ENCODE measurements at regions not wholly inside any gene's neighbourhood (a gene's known extent, or its start where the extent isn't known, plus 50 kb on each side); places are given as distances from the start of the nearest gene placed in this dataset.
"Not testable (repeated sequence)": the region's sequence is repeated elsewhere in the genome, so short reads cannot be mapped to it uniquely, and the experiment has no call there.

DNA sequence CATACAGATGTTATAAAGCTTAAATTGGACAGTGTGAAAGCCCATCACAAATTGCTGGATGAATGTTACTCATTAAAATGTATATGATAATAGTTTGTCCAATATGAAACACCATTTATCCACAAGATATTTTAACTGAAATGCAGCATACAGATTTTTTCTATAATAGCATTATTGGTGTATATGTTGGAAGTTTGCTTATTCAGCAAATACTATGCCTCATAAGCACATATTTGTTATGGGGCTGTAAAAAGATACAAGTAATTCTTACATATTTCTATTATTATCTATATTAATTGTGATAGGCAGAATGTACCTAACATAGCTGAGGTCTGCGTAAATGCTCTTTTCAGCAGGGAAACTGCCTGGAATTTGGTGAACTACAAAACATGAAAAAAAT lies 790.5 kb downstream of the DIPK2A start:
- no peak for DNase-seq

DNA sequence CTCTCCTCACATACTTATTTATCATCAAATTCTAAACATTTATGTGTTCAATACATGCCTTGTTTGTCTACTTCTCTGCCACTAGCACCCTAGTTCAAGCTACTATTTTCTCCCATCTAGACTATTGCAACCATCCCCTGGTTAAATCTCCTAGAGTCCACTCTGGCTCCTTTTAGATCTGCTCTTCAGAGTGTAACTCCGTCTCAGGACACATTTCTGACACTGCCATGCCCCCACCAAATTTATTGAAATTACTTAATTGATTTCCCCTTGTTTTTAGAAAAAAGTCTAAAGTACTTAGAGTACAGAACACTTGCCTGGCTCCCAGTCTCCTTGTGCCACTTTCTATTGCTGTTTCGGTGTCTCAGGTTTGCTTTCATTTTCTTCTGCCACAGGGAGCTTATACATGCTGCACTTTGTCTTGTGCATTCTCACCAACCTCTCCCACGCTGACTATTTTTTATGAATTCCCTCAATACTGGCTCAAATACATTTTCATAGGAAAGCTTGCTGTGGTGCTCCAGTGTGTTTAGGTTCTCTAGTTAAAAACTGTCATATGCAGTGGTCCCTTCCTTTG lies 792.3 kb downstream of the DIPK2A start:
- DNase-seq: peak; percentile 1

DNA sequence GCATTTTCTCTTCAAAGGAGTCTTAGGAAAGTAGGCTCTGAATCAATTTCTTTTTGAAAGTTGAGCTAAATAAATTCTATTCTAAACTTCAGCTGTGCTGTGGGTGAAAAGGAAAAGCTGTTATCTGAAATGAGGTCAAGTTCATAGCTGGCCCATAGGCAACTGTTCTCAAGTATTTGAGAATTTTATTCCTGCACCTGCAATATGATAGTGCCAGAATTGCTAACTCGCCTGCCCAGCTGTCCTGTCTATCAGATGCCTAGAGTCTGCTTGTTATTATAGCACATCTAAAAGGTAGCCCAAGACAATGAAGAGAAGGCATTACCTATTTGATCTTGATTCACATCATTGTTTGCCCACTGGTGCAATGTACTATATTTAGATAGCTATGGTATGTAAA lies 798.7 kb downstream of the DIPK2A start:
- peak; percentile 34 for DNase-seq

DNA sequence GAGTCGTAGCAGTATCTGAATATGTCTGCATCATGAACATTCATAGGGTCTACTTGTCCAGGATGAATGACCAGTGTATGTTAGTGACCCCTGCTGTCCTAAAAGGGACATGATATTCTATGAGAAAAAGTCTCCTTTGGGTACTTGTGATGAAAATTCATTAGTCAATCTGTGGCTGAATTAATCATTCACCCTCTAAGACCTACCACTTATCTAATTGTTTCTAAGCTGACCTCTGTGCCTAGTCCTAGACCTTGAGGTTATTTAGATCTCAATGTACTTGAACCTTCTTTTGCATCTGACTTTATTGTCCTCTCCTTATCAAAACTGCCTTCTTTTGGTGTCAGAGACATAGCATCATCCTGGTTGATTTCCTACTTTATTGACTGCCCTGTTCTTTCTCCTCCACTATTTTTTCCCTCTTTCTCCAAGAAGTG lies 799.3 kb downstream of the DIPK2A start:
- peak; percentile 77 for DNase-seq

DNA sequence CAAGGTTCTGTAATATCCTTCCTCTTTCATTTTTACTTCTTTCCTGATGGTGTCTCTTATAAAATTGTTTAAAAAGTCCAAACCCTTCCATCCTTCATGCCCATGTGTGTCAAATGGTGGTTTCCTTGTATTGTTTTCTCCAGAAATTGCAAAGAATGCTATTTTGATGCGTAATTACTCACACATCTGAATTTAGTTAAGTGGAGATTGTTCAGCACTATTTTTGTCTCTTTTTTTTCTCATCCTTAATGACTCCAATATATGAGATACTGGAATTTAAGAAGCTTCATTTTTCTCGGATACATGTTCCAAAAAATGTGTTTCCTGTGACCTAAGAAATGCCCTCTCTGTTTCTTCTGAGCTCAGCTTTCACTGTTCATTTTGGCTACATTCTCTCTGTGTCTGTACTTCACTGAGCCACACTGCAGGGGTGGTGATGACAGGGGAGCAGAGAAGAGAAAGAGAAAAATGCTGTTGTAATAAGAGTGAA lies 799.8 kb downstream of the DIPK2A start:
- peak; percentile 67 for DNase-seq

DNA sequence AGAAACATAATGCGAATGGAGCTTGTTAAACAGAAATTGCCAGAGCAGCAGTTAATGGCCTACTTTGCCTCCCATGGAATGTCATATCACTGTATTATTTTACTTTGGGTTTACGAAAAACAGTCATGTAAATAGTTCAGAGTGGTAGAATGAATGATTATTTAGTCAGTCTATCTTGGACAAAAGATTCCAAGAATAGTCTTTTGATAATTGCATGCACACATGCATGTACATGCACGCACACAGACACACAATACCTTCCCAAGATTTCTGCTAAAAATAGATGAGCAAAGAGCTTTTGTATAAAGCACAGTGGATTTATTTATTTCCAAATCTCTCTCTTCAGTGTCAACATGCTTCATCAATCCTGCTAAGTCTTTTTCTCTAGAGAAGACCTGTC lies 800.7 kb downstream of the DIPK2A start:
- DNase-seq: peak; percentile 2

DNA sequence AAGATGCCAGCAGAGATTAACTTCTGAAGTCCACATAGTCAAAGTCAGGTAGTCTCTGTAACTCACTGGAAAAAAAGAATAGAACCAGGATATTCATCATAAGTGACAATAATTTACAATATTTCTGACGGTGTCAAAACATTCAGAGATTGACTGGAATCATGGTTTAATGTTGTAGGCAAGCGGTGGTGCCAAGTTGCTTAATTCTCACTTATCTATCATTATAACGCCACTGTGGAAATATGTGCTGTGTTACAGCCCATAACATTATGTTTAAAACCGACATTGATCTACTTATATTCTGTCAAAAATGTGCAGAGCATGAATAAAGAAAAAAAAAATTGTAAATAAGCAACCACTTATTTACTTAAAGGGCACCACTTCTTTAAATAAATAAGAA lies 801.7 kb downstream of the DIPK2A start:
- no peak for DNase-seq

DNA sequence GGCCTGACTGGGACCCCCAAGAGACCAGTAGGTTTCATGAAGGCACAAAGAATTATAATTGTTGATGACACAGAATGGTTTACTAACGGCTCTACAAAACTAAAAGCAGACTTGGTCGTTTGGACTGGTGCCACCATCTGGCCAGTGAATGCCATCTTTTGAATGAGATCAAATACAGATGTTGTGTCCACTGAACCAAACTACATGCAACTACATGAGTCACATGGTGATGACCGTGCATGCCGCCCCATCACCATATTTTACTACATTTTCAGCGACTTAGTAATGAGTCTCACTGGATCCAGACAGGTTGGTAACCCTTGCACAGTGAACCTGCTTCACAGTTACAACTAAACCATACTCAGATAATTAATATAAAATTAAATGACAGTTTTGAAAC lies 803.3 kb downstream of the DIPK2A start:
- DNase-seq: no peak

DNA sequence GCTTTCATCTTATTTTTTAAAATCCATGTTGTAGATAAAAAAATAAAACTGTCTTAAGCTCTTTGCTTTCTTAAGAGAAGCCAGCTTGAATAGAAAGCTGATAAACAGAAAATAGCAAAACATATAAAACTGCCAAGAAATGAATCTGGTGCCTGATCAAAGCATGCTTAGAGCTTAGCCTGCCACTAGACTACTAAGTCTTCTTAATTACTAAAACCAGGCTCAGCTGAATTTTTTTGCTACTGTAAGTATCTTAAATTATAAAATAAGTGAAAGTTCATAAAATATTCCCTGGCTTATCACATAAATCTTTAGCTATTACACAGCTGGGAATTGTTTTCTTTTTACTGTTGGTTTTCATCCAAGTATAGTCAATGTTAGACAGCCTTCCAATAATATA lies 803.9 kb downstream of the DIPK2A start:
- DNase-seq: no peak

DNA sequence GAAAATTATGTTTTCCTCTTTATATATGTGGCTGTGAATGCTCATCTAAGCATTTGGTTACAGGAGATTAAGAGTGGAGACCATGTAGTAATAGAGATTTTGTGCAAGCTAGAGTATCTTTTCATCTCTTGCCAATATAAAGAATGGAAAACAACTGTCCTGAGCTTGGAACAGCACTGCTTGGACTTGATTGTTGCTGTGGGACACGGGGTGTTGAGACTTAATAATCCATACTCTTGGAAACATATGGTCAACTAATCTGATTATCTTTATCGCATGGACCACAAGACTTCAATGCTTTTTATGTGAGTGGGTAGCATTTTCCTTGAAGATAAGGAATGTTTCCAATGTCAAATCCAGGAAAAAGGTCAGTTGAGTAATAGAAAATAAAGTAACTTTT lies 806.3 kb downstream of the DIPK2A start:
- no peak for DNase-seq

DNA sequence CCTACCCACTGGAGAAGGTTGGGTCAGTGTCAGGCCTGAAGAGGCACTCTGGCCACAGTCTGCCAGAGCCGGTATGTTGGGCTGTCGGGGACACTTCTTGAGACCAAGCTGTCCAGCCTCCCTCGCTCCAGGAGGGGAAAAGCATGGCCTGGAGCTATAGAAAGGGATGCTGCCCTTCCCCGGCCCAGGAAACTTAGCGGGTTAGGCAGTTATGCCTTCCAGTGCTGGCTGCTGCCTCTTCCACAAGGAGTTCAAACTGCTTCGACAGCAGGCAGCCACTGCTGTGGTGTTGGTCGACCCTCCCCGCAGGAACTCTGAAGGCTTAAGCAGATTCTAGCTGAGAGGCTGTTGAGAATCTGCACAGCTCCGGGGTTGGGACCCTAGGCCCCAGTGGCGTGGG lies 819.4 kb downstream of the DIPK2A start:
- DNase-seq: no peak

DNA sequence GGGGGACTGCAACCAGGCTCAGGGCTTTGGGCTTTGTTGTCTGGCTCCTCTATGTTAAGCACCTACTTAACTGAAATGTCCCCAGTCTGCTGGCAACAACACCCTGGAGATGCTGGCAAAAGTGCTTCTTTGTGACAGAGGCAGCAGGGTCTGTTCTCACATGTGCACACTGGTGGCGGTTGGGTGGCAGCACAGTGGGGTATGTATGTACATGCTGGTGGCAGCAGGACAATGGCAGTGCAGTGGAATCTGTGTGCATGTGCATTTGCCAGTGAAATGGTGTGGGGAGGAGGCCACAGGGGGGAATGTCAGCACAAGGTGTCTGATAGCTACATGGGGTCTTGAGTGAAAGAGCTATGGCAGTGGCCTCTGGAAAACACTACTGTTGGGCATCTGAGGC lies 830.3 kb downstream of the DIPK2A start:
- no peak for DNase-seq

DNA sequence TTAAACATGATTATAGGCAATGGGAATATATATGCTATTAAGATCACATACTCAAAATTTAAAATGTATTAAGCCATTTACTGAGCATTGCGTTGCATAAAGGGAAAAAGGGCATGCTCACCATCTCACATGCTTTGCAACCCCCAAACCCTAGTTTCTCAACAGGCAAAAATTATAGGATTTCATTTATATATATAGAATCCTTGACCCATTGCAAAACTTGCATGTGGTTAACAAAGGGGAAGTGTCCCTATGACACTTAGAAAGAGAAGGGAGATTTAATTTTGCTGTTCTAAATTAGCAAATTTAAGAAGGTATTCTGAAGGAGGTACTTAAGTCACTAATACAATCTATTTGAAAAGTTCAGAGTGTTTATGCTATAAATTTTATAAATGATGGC lies 837.8 kb downstream of the DIPK2A start:
- DNase-seq: no peak

DNA sequence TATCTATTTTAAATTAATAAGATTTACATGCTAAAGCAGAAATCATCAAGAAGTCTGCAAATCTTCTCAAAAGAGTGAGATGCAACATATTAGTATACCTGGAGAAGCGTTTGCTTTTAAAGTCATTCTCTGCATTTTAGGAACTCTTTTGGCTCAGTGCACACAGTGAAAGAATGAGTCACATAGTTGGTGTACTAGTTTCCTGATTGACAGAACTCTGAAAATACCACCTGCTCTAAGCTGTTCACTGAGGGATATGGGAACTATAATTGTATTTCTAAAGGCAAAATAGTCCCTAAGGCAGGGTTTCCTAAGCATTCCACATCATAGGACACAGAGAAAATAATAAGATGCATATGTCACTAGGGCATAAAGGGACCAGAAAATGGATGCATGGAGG lies 838.5 kb downstream of the DIPK2A start:
- peak; percentile 1 for DNase-seq

DNA sequence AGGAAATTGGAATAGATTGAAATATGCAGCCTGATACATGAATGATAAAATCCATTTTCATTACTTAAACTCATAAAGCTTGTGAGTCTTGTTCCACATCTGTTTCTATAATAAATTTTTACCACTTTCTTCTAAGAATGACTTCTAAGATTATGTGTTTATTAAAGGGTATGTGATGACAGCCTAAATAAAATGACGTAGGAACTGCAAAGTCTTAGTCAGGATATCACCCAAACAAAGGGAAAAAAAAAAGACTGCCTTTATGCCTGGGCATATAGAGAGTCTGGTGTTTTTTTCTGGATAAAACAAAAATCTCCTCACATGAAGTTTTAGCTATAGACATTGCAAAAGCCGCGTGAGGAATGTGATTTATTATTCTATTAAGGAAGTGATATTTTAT lies 844.0 kb downstream of the DIPK2A start:
- no peak for DNase-seq

DNA sequence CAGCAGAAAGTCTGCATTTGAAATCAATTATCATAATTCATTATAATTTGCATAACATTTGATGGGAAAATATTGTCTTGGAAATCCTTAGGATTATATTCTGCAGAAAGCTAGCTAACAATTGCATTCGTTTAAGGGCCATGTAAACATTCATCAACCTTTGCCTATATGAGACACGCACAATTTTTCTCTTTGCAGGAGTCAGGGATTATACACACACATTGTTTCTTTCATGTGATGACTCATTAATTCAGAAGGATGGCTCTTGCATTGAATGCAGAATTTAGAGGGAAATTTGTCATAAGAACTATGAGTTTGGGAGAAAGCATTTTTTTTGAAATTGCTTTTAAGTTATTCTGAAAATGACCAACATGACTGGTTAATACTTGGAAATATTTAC lies 844.7 kb downstream of the DIPK2A start:
- DNase-seq: no peak

DNA sequence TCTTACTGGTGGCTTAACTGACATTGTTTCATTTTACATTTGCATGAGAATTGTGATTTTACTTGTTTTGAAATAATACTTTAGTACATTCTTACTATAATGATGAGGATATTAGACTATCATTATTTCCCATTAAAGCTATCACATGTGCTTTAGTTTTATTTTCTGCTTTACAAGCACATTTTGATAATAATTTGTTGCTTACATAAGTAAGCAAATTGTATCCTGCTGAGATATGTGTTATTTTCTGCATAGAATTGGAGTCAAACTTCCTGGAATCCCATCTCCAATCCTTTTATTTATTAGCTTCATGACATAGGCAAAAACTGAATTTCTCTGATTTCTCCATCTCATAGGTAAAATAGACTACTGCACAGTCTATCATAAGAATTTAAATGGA lies 847.4 kb downstream of the DIPK2A start:
- DNase-seq: no peak

DNA sequence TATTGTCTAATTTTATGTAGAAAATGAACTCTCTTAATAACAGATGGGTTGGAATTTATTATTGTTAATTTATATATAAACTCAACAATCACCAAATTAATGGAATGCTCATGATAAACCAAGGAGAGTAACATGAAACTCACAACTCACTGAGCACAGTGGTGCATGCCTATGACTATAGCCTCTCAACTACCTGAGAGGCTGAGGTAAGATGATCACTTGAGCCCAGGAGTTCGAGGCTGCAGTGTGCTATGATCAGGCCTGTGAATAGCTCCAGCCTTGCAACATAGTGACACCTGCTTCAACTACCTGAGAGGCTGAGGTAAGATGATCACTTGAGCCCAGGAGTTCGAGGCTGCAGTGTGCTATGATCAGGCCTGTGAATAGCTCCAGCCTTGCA lies 848.6 kb downstream of the DIPK2A start:
- DNase-seq: not testable (repeated sequence)

DNA sequence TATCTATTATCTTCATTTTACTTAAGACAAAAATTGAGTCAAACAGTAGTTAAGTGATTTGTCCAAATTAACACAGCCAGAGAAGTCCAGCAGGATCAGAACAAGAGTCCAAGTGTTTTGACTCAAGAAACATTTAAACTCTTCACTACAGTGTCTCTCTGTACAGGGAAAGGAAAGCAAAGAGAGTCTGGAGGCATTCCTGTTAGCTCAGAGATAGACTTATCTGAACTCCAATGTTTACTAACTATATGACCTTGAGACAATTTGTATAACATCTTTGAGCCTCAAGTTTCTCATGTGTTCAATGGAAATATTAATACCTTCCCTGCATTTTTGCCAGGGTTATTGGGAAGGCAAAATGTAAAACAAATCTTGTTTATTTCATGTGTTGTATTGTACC lies 849.1 kb downstream of the DIPK2A start:
- DNase-seq: no peak

DNA sequence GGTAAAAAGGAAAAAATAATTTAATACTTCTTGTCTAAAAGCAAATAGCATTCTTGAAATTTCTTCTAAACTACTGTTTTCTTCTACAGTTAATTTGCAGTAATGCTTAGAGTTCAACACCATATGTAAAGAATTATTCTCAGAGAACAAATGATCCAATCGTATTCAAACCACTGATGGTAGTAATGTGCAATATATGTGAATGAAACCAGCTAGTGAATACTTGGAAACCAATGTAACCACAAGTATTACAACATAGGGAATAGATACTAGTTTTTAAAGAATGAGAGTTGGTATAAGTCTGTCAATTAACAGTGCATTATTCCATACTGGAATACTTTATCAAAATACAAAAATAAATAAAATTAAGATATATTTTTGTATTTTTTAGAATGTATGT lies 850.0 kb downstream of the DIPK2A start:
- DNase-seq: no peak

DNA sequence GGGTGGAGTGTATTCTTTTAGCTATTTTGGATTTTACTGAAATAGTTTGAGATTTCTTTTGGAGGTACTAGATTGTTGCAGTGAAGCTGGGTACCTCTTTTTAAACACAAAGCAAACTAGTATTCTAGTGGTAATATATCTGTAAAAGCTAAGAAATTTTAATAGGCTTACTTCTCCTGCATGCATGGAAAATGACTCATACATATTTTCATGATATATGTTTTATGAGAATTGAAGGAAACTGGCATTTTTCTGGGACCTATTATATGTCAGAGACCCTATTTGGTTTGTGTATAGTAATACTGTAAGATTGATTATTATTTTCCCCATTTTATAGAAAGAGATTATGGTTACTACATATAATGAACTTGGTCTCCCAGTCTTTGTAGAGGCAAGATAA lies 851.0 kb downstream of the DIPK2A start:
- no peak for DNase-seq

DNA sequence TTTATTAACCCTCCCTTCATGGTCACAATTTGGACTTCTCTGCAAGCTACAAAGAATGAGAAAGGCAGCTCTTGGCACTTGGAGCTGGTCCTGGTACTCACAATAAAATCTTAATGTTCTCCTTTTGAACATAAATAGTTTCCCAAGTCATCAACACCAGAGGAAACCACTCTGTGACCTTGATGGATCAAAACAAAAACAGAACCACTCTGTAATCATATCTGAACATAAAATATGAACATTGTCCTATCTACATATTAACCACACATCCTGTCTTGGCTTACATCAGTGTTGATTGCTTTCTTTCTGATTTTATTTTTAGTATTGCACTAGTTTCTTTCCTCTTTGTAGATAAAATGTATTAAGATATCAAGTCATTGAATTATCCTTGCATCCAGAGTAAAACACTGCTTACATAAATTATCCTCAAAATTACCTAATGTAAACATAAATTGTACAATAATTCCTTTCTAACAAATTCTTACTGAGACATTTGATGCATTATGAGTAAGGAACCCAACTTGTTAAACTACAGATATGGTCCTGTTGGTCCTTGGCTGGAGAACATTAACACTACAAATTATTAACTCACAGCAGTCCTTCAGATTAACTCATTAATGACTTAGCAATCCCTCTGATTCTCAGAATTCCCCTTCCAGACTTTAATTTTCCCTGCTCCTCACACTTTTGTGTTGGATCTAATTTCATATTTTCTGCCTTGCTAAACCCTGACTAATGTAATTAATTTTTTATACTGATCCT lies 860.5 kb downstream of the DIPK2A start:
- peak; percentile 26 for DNase-seq

DNA sequence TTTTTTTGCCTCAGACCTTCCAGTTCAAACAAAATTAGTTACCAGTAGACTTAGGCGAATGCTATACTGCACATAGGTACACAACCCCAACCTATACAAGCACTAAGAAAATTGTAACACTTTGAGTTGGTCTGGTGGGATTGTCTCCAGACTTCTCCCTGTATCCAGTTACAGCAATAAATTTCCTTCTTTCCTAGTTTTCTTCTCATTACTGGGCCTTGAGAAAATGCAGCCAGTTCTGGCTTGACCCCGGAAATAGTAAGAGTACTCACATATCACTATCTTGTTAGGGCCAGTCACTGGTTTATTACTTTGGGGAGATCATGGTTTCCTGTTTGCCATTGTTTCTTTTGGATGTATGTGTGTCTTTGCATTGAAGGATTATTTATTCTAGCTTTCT lies 868.4 kb downstream of the DIPK2A start:
- DNase-seq: no peak

DNA sequence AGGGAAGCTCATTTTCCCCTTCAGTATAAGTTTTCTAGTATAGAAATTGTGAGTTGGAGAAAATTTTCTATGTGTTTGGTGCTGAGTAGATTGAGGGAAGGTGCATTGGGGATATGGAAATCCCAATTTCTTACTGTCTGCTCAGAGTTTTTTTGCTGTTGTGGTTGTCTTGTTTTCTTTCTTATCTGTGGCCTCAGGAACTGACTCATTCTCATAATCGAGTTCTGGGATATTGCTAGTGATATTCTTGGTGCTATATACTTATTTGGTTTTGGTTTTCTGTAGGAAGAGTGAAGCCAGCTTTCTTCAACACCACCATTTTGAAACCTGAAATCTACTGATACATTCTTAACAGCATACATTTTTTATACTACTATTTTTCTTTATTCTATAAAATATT lies 869.2 kb downstream of the DIPK2A start:
- peak; percentile 4 for DNase-seq

DNA sequence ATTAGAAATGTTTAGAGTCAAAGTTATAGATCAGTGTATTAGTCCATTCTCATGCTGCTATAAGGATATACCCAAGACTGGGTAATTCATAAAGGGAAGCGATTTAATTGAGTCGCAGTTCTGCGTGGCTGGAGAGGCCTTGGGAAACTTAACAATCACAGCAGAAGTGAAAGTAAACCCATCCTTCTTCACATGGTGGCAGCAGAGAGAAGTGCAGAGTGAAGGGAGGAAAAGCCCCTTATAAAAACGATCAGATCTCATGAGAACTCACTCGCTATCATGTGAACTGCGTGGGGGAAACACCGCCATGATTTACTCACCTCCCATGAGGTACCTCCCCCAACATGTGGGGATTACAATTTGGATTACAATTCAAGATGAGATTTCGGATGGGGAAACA lies 871.5 kb downstream of the DIPK2A start:
- no peak for DNase-seq
